ENCODE measurements at regions not wholly inside any gene's neighbourhood (a gene's known extent, or its start where the extent isn't known, plus 50 kb on each side); places are given as distances from the start of the nearest gene placed in this dataset.

GRCh38 chr11:115889712-115890111, 385.5 kb upstream of the CADM1 start:
- no peak for TF ChIP-seq CTCF (IDR thresholded peaks at IDR 0.05; ENCODE audit: low read depth, low read length, poor library complexity, severe bottlenecking)
- no peak for TF ChIP-seq EZH2phosphoT487 (IDR thresholded peaks at IDR 0.05; ENCODE audit: borderline replicate concordance, low read length)

Data from DOHH2 (cell line).